HG02884 (cell line): ENCODE measurements at regions not wholly inside any gene's neighbourhood (a gene's known extent, or its start where the extent isn't known, plus 50 kb on each side); places are given as distances from the start of the nearest gene placed in this dataset.
"Not testable (repeated sequence)": the region's sequence is repeated elsewhere in the genome, so short reads cannot be mapped to it uniquely, and the experiment has no call there.

ENCODE experiments used
- ATAC-seq: cut with Tn5 transposase; IDR thresholded peaks from one replicate; pipeline ENCODE4 v1.9.1; 2021; ENCODE audit warnings: mild to moderate bottlenecking, moderate library complexity; ENCODE audit not compliant: unreplicated experiment

GRCh38 chr6:153984811-153985210 is 54.2 kb upstream of the OPRM1 start:
- ATAC-seq, result no peak

DNA sequence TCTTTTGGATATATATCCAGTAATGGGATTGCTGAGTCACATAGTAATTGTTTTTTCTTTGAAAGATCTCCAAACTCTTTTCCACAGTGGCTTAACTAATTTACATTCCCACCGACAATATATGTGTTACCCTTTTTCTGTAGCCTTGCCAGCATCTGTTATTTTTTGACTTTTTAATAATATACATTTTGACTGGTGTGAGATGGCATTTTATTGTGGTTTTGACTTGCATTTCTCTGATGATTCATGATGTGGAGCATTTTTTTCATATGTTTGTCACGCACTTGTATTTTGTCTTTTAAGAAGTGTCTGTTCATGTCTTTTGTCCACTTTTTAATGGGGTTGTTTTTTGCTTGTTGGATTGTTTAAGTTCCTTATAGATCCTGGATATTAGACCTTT is 58.9 kb upstream of the OPRM1 start:
- no peak for ATAC-seq

GRCh38 chr6:153978911-153979548 is 60.0 kb upstream of the OPRM1 start:
- ATAC-seq, result not testable (repeated sequence)

- ATAC-seq, result no peak
These were observed 61.9 kb upstream of the OPRM1 start for GRCh38 chr6:153976921-153977693.

DNA sequence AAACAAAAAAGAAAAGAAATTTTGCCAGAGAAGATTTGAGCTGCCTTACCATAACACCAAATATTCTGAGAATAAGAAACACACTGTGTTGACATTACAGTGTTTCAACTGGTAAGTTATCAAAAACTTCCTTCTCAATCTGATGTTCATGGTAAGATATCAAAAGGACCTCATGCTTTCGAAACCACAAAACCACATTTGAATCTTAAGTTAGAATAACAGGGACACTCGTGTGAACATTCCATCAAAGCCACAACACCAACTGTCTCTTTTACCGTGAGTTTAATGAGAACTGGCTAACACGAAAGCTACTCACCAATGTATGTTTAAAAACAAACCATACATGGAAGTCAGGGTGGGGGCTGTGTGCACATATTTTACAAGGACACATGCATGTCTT is 73.0 kb upstream of the OPRM1 start:
- no peak for ATAC-seq

- no peak for ATAC-seq
These were observed 75.7 kb upstream of the OPRM1 start for GRCh38 chr6:153963352-153963751.

- ATAC-seq, result no peak
These were observed 76.5 kb upstream of the OPRM1 start for GRCh38 chr6:153962555-153962954.

GRCh38 chr6:153960741-153961140 is 78.3 kb upstream of the OPRM1 start:
- ATAC-seq, result no peak

GRCh38 chr6:153960281-153960680 is 78.8 kb upstream of the OPRM1 start:
- no peak for ATAC-seq

DNA sequence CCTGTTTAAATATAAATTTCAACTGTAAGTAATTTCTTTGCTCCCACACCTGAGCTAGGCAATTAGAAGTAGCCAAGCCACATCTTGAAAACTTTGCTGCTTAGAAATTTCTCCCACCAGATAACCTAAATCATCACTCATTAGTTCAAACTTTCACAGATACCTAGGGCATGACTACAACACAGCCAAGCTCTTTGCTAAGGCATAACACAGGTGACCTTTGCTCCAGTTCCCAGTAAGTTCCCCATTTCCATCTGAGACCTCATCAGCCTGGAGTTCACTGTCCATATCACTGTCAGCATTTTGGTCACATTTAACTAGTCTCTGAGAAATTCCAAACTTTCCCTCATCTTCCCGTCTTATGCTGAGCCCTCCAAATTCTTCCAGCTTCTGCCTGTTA is 79.8 kb upstream of the OPRM1 start:
- ATAC-seq, result no peak

DNA sequence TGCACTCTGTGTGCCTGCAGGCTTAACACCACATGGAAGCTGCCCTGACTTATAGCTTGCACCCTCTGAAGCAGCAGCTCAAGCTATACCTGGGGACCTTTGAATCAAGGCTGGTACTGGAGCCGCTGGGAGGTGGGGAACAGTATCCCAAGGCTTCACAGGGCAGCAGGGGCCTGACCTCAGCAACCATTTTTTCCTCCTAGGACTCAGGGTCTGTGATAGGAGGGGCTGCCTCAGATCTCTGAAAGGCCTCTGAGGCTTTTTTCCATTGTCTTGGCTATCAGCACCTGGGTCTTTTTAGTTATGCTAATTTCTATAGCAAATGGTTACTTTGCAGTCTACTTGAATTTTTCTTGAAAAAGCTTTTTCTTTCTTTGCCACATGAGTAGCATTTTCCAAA is 80.2 kb upstream of the OPRM1 start:
- no peak for ATAC-seq

DNA sequence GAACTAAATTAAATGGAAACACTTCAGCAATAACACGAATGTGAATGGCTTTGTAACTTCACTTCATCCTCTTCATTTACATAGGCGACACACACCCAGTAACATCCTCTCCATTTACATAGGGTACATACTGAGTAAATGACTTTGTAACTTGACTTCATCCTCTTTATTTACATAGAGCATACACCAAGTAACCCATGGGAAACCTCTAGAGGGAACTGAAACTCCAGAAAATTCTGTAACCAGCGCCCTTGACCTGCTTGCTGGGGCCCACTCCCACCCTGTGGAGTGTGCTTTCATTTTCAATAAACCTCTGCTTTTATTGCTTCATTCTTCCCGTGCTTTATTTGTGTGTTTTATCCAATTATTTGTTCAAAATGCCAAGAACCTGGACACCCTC is 81.6 kb upstream of the OPRM1 start:
- ATAC-seq, result peak; percentile 92

DNA sequence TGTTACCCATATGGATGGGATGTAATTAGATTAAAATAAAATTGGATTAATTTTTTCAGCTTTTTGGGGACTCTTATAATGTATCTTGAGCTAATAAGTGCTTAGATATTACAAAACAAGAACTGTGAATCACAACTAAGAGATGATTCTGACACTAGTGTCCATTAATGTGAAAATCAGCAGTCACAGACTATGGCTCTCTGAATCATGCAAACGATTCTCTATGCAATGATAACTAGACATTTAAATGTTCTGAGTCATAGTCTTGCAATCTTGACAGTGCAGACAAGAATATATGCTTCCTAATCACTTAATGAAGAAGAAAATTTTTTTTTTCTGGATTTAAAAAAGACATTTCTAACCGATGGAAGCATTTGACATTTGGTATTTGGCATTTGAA is 82.2 kb upstream of the OPRM1 start:
- ATAC-seq, result no peak

- ATAC-seq, result no peak
These were observed 89.4 kb upstream of the OPRM1 start for GRCh38 chr6:153949616-153950015.

DNA sequence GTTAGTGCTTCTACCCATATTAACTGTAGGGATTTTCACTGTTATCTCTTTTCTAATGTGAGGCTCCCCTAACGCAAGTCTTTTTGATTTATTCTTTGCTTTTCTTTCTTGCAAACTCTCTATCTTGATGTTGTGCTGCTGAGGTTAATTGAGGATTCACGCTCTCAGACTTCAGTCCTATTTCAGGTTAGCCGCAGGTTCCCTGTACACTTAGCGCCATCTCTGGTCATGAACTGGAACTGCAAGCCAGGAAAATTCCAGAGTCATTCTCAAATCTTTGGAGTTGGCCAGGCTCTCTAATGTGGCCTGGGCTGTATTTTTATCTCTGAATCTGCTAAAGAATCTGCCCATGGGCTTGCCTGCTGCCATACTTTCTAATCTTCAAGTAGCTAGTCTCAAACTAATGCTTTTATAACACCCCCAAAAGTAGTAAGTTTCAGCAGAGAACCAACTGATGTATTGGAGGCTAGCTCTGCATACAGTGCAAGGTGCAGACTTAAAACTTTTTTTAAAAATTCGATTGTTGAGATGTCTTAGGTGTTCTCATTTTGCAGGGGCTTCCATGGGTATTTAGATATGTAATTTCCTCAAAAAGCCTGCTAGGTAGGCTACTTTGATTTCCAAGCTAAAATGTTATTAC is 91.1 kb upstream of the OPRM1 start:
- ATAC-seq, result no peak

- no peak for ATAC-seq
These were observed 94.8 kb upstream of the OPRM1 start for GRCh38 chr6:153944201-153944600.

DNA sequence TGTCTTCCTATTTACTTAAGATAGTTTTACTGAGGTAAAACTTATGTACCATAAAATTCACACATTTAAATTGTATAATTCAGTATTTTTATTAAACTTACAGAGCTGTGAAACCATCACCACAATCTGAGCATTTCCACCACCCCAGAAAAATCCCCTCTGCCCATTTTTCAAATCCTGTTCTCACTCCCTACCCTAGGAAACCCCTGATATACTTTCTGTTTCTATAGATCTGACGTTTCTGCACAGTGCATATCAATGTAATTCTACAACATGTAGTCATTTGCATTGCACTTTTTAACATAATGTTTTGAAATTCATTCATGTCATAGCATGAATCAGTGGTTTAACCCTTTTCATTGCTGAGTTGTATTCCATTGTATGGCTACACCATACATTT is 96.7 kb upstream of the OPRM1 start:
- ATAC-seq, result no peak

DNA sequence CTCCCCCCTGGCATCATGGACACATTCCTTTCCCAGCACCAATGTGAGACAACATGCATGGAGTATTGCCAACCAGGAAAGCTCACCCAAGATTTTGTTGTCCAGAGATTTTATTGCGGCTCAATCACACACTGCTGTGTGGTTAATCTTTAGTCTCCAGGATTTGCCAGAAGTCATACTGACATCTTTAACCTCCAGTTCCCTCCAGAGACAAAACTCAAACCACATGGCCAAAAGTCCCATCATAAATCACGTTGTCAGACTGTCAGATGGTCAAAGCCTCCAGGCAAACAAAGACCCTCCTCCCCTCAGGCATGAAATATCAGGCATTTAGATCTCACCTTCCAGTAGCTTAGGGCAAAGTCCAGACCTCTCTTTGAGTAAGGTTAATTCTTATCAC is 97.3 kb upstream of the OPRM1 start:
- ATAC-seq, result no peak

GRCh38 chr6:153938876-153939275 is 100.2 kb upstream of the OPRM1 start:
- ATAC-seq, result no peak

DNA sequence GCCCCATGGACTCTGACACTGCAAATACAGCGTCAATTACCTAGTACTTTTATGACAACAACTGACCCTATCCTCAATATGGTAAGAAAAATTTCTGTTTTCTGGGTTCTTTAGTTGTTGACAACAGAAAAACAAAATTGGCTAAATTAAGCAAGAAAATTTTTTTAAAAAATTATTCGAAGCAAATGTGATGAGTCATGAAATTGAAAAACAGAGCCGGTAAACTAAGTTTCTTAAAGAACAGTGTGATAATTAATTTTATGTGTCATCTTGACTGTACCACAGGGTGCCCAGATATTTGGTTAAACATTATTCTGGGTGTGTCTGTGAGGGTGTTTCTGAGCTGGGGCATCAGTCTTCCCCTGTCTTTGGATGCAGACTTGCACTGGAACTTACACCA is 107.6 kb upstream of the OPRM1 start:
- ATAC-seq, result no peak

DNA sequence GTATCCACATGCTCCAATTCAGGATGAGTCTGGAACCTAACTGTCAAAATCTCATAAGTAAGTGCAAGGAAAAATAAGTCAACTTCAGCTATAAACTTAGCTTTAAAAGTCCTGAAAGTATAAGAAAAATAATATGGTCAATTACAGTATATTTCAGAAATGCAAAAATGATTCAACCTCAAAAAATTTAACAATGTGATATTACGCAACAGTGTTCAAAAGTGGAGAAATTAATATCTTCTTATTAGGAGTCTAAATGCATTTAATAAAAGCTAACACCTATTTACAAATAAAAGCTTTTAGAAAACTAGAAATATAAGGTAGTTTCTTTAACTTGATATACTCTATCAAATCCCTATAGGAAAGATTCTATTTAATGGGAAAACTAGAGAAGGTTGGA is 111.2 kb upstream of the OPRM1 start:
- ATAC-seq, result no peak

DNA sequence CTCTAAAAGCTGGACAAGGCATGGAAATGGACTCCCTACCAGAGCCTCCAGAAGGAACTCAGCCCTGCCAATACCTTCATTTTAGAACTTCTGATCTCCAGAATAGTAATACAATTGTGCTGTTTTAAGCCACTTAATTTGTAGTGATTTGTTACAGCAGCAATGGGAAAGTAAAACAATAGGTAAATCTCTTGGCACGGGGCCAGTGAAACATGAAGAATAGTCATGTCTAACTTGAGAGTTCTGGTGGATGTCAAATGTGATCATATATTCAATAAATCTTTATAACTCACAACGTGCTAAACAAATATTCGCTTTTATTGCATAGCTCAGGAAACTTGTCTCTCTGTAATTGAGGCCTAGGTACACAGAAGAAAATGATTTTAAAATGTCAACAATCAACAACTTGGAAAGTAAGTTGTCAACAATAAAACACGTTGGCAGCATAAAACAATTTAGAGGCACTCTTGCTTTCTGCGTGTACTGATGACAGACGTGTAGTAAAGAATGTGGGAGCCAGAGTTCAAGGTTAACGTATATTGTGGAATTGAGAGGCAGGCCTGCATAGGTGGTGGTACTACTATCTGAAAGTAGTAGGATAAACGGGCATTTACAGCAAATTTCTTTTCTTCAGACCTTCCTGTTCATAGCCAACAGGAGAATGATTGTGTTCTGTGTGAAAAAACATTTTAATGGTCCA is 140.5 kb upstream of the OPRM1 start:
- no peak for ATAC-seq
